Vagina (tissue), 2 donors: ENCODE measurements at regions not wholly inside any gene's neighbourhood (a gene's known extent, or its start where the extent isn't known, plus 50 kb on each side); places are given as distances from the start of the nearest gene placed in this dataset.

Experiments used
- DNase-seq, 2 donors: peaks; one replicate each; pipeline ENCODE4 v3.0.0-alpha.2; 2017; ENCODE audit errors: extremely low spot score in 2 of 2
- H3K27ac ChIP-seq: fragments of 200-600 bp; sonication (generic); one replicate; pipeline ENCODE4 v1.5.1; 2019
- H3K27me3 ChIP-seq: fragments of 200-600 bp; sonication (generic); one replicate; pipeline ENCODE4 v1.5.1; 2019
- H3K36me3 ChIP-seq, 2 donors: fragments of 200-600 bp; sonication (generic); one replicate each; pipeline ENCODE4 v1.5.1; 2017 to 2019
- H3K4me1 ChIP-seq: fragments of 200-600 bp; sonication (generic); one replicate; pipeline ENCODE4 v1.5.1; 2019
- H3K4me3 ChIP-seq, 2 donors: fragments of 200-600 bp; sonication (generic); 1 replicate in 1 of 2; 2 replicates in 1 of 2; pipeline ENCODE4 v1.5.1; 2016 to 2019
- H3K9me3 ChIP-seq: fragments of 200-600 bp; sonication (generic); one replicate; pipeline ENCODE4 v1.5.1; 2019
- CTCF ChIP-seq, 3 experiments: fragments of 450-650 bp in 2 of 3; fragments of 200-600 bp in 1 of 3; sonication (generic) in 1 of 3; IDR thresholded peaks; one replicate each; pipeline ENCODE4 v1.5.1; 2017 to 2019; ENCODE audit warnings: antibody characterized with exemption in 3 of 3, mild to moderate bottlenecking in 2 of 3, moderate library complexity in 2 of 3
- POLR2A ChIP-seq, 2 donors: fragments of 450-650 bp; IDR thresholded peaks; one replicate each; pipeline ENCODE4 v1.6.1; 2017; ENCODE audit warnings: antibody characterized with exemption in 2 of 2, mild to moderate bottlenecking in 2 of 2, moderate library complexity in 2 of 2
- POLR2AphosphoS5 ChIP-seq, 2 donors: sonication (generic); formaldehyde crosslinking; IDR thresholded peaks; one replicate each; pipeline ENCODE4 v1.9.0; 2017; ENCODE audit warnings: antibody characterized with exemption in 2 of 2, mild to moderate bottlenecking in 2 of 2, low read depth in 1 of 2; ENCODE audit not compliant: insufficient read depth in 1 of 2
- intact Hi-C: fragments of 100-400 bp; cut with DNase I; formaldehyde crosslinking; loops from one replicate; pipeline ENCODE4 v1.15.1; 2023

- Histone ChIP-seq H3K27ac (no peak overlapping the region), H3K36me3 (no peaks in the 10 kb centered on the region), H3K4me1 (peaks cover 7% of the 10 kb centered on the region), H3K27me3 (no peaks in the 10 kb centered on the region), H3K4me3 (no peak overlapping the region), H3K9me3 (no peaks in the 10 kb centered on the region)
- DNase-seq = no peak
- TF ChIP-seq POLR2A (IDR thresholded peaks at IDR 0.05) (no peak), POLR2AphosphoS5 (IDR thresholded peaks at IDR 0.05; ENCODE audit: insufficient read depth in 1 of 2, low read depth in 1 of 2) (no peak), CTCF (IDR thresholded peaks at IDR 0.05) (no peak)
- intact Hi-C loops = no loop called here
Observed at GRCh38 chr4:11602606-11603340, 174.1 kb upstream of the HS3ST1 start.

- H3K36me3 ChIP-seq = no peaks in the 10 kb centered on the region
- no peak for TF ChIP-seq POLR2AphosphoS5 (IDR thresholded peaks at IDR 0.05; ENCODE audit: insufficient read depth in 1 of 2, low read depth in 1 of 2)
- no peak for TF ChIP-seq CTCF (IDR thresholded peaks at IDR 0.05)
- TF ChIP-seq POLR2A (IDR thresholded peaks at IDR 0.05) = no peak
- no peak overlapping the region for H3K4me3 ChIP-seq
- H3K9me3 ChIP-seq = no peaks in the 10 kb centered on the region
- H3K27ac ChIP-seq = no peak overlapping the region
- DNase-seq = no peak
- intact Hi-C loops = no loop called here
- H3K4me1 ChIP-seq = no peaks in the 10 kb centered on the region
- H3K27me3 ChIP-seq = no peaks in the 10 kb centered on the region
Observed at GRCh38 chr4:11599064-11599463, 170.4 kb upstream of the HS3ST1 start.

- no peak overlapping the region for H3K27ac ChIP-seq
- no peak for DNase-seq
- H3K4me1 ChIP-seq = no peaks in the 10 kb centered on the region
- H3K4me3 ChIP-seq = no peak overlapping the region
- no peaks in the 10 kb centered on the region for H3K36me3 ChIP-seq
- no peak for TF ChIP-seq POLR2AphosphoS5 (IDR thresholded peaks at IDR 0.05; ENCODE audit: insufficient read depth in 1 of 2, low read depth in 1 of 2)
- TF ChIP-seq CTCF (IDR thresholded peaks at IDR 0.05) = no peak
- TF ChIP-seq POLR2A (IDR thresholded peaks at IDR 0.05) = no peak
- no peaks in the 10 kb centered on the region for H3K27me3 ChIP-seq
- H3K9me3 ChIP-seq = no peaks in the 10 kb centered on the region
- intact Hi-C loops = loop anchor here (1.0 kb wide), 1 partner anchor 34 kb away; no protein-coding TSS in a partner anchor
Observed at GRCh38 chr4:11598591-11598990, 169.9 kb upstream of the HS3ST1 start.

- H3K27me3 ChIP-seq = no peaks in the 10 kb centered on the region
- H3K27ac ChIP-seq = no peak overlapping the region
- no peaks in the 10 kb centered on the region for H3K9me3 ChIP-seq
- no peaks in the 10 kb centered on the region for H3K4me1 ChIP-seq
- TF ChIP-seq POLR2AphosphoS5 (IDR thresholded peaks at IDR 0.05; ENCODE audit: insufficient read depth in 1 of 2, low read depth in 1 of 2) (no peak), POLR2A (IDR thresholded peaks at IDR 0.05) (no peak), CTCF (IDR thresholded peaks at IDR 0.05) (no peak)
- H3K4me3 ChIP-seq = no peak overlapping the region
- H3K36me3 ChIP-seq = no peaks in the 10 kb centered on the region
- DNase-seq = no peak
- intact Hi-C loops = no loop called here
Observed at GRCh38 chr4:11597506-11597905, 168.8 kb upstream of the HS3ST1 start.

GRCh38 chr4:11596989-11597388 lies 168.3 kb upstream of the HS3ST1 start:
- Histone ChIP-seq H3K4me1 (no peaks in the 10 kb centered on the region), H3K36me3 (no peaks in the 10 kb centered on the region), H3K9me3 (no peaks in the 10 kb centered on the region), H3K4me3 (no peak overlapping the region), H3K27ac (no peak overlapping the region), H3K27me3 (no peaks in the 10 kb centered on the region)
- intact Hi-C loops = no loop called here
- TF ChIP-seq CTCF (IDR thresholded peaks at IDR 0.05) = no peak
- TF ChIP-seq POLR2A (IDR thresholded peaks at IDR 0.05) = no peak
- TF ChIP-seq POLR2AphosphoS5 (IDR thresholded peaks at IDR 0.05; ENCODE audit: insufficient read depth in 1 of 2, low read depth in 1 of 2) = no peak
- no peak for DNase-seq
